MM.1S (cell line): ENCODE measurements at regions not wholly inside any gene's neighbourhood (a gene's known extent, or its start where the extent isn't known, plus 50 kb on each side); places are given as distances from the start of the nearest gene placed in this dataset.
A peak's percentile ranks its signal among the peaks of the same experiment; 100 is the strongest.

Source experiments
- DNase-seq: peaks from one replicate; pipeline ENCODE4 v3.0.0-alpha.2; 2015
- H2AFZ ChIP-seq: fragments of 300-600 bp; sonication (generic); 2 replicates; pipeline ENCODE4 v1.6.0; 2016; ENCODE audit warnings: antibody characterized with exemption, low read length
- H3F3A ChIP-seq: fragments of 300-600 bp; sonication (generic); 2 replicates; pipeline ENCODE4 v1.6.1; 2016; ENCODE audit warnings: mild to moderate bottlenecking, antibody characterized with exemption, low read length, moderate library complexity, mixed read lengths; ENCODE audit not compliant: insufficient read depth
- H3K27ac ChIP-seq: fragments of 300-600 bp; sonication (generic); 2 replicates; pipeline ENCODE4 v1.5.1; 2016; ENCODE audit warnings: mild to moderate bottlenecking, low read length
- H3K27me3 ChIP-seq: fragments of 300-600 bp; sonication (generic); replicated peaks from 2 replicates; pipeline ENCODE4 v1.6.0; 2016; ENCODE audit warnings: low read length; ENCODE audit not compliant: insufficient read depth
- H3K36me3 ChIP-seq: fragments of 300-600 bp; sonication (generic); replicated peaks from 2 replicates; pipeline ENCODE4 v1.6.1; 2016; ENCODE audit warnings: mild to moderate bottlenecking, low read length, mixed read lengths; ENCODE audit not compliant: insufficient read depth
- H3K4me1 ChIP-seq: fragments of 300-600 bp; sonication (generic); 2 replicates; pipeline ENCODE4 v1.6.1; 2016; ENCODE audit warnings: low read length, mixed read lengths
- H3K4me2 ChIP-seq: fragments of 300-600 bp; sonication (generic); 2 replicates; pipeline ENCODE4 v1.6.0; 2016; ENCODE audit warnings: low read depth, low read length
- H3K4me3 ChIP-seq: fragments of 300-600 bp; sonication (generic); 2 replicates; pipeline ENCODE4 v1.5.1; 2016; ENCODE audit warnings: low read length, mixed read lengths
- H3K79me2 ChIP-seq: fragments of 300-600 bp; sonication (generic); 2 replicates; pipeline ENCODE4 v1.6.1; 2016; ENCODE audit warnings: mixed run types, low read length, mixed read lengths
- H3K9ac ChIP-seq: fragments of 300-600 bp; sonication (generic); 2 replicates; pipeline ENCODE4 v1.6.1; 2016; ENCODE audit warnings: low read length, mixed read lengths
- H3K9me2 ChIP-seq: fragments of 300-600 bp; sonication (generic); replicated peaks from 2 replicates; pipeline ENCODE4 v1.6.1; 2016; ENCODE audit warnings: mild to moderate bottlenecking, low read length, mixed read lengths; ENCODE audit not compliant: insufficient read depth
- H3K9me3 ChIP-seq: fragments of 300-600 bp; sonication (generic); replicated peaks from 2 replicates; pipeline ENCODE4 v1.6.1; 2016; ENCODE audit warnings: mild to moderate bottlenecking, low read length, mixed read lengths; ENCODE audit not compliant: insufficient read depth
- H4K20me1 ChIP-seq: fragments of 300-600 bp; sonication (generic); 2 replicates; pipeline ENCODE4 v1.6.1; 2016; ENCODE audit warnings: mild to moderate bottlenecking, low read length, moderate library complexity, mixed read lengths; ENCODE audit not compliant: insufficient read depth
- EZH2 ChIP-seq: fragments of 300-600 bp; sonication (generic); optimal IDR thresholded peaks from 2 replicates; pipeline ENCODE3; 2017; ENCODE audit warnings: low read depth, mild to moderate bottlenecking, antibody characterized with exemption, low read length, mixed read lengths
- EZH2phosphoT487 ChIP-seq: fragments of 300-600 bp; sonication (generic); IDR thresholded peaks from 2 replicates; pipeline ENCODE4 v1.6.1; 2018; ENCODE audit warnings: antibody characterized with exemption, low read length
- TF ChIP-seq, protein P1 (sequence below): fragments of 300-600 bp; sonication (generic); IDR thresholded peaks from 2 replicates; pipeline ENCODE4 v1.5.1; 2016; ENCODE audit warnings: antibody characterized with exemption, low read length, mixed read lengths

DNA sequence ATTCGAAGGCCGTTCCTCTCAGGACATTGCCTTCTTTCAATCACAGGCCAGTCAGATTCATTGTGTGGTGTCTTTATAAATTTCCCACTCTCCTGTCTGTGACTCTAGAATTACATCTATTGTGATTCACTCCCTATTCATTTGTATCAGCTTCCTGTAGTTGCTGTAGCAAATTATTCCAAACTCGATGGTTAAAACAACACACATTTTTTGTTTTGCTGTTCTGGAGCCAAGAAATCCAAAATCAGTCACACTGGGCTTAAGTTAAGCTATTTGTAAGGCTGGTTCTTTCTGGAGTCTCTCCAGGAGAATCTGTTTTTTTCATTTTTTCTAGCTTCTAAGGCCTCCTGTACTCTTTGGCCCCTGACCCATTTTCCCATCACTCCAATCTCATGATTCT, 1487.0 kb upstream of the SLC10A2 start:
- no peak overlapping the region for H3K4me2 ChIP-seq
- no peak for DNase-seq

DNA sequence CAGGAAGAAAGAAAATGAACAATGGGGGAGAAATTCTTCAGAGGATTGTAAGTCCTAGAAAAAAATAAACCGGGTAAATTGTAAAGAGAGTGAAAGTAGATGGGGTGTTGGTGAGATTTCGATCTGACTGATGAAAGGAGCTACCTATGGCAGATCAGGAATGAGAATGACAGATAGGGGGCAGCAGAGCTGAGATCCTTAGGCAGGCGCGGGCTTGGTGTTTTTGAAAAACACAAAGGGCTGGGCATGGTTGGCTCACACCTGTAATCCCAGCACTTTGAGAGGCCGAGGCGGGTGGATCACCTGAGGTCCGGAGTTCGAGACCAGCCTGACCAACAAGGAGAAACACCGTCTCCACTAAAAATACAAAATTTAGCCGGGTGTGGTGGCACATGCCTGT, 1468.6 kb upstream of the SLC10A2 start:
- no peak overlapping the region for H3K4me2 ChIP-seq
- H3K4me3 ChIP-seq = no peak overlapping the region
- no peaks in the 10 kb centered on the region for H3K9me3 ChIP-seq
- no peak for TF ChIP-seq EZH2phosphoT487
- TF ChIP-seq, protein P1, sequence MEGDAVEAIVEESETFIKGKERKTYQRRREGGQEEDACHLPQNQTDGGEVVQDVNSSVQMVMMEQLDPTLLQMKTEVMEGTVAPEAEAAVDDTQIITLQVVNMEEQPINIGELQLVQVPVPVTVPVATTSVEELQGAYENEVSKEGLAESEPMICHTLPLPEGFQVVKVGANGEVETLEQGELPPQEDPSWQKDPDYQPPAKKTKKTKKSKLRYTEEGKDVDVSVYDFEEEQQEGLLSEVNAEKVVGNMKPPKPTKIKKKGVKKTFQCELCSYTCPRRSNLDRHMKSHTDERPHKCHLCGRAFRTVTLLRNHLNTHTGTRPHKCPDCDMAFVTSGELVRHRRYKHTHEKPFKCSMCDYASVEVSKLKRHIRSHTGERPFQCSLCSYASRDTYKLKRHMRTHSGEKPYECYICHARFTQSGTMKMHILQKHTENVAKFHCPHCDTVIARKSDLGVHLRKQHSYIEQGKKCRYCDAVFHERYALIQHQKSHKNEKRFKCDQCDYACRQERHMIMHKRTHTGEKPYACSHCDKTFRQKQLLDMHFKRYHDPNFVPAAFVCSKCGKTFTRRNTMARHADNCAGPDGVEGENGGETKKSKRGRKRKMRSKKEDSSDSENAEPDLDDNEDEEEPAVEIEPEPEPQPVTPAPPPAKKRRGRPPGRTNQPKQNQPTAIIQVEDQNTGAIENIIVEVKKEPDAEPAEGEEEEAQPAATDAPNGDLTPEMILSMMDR = 0 out of 2 replicates have a peak, but pooled peaks have one; percentile 7
- H3F3A ChIP-seq = no peaks in the 10 kb centered on the region
- H3K79me2 ChIP-seq = no peaks in the 10 kb centered on the region
- no peaks in the 10 kb centered on the region for H3K27me3 ChIP-seq
- no peak overlapping the region for H3K9ac ChIP-seq
- no peaks in the 10 kb centered on the region for H3K4me1 ChIP-seq
- no peak overlapping the region for H2AFZ ChIP-seq
- H3K27ac ChIP-seq = no peak overlapping the region
- H3K36me3 ChIP-seq = no peaks in the 10 kb centered on the region
- no peaks in the 10 kb centered on the region for H4K20me1 ChIP-seq
- no peak for DNase-seq
- H3K9me2 ChIP-seq = no peaks in the 10 kb centered on the region

More for the DNA sequence above, 1487.0 kb upstream of the SLC10A2 start:
- no peaks in the 10 kb centered on the region for H3K79me2 ChIP-seq
- H3F3A ChIP-seq = no peaks in the 10 kb centered on the region
- H3K36me3 ChIP-seq = no peaks in the 10 kb centered on the region
- TF ChIP-seq EZH2phosphoT487 (no peak), EZH2 (no peak)
- TF ChIP-seq, protein P1 = no peak
- H3K9me2 ChIP-seq = no peaks in the 10 kb centered on the region
- H2AFZ ChIP-seq = no peak overlapping the region
- no peak overlapping the region for H3K27ac ChIP-seq
- H3K9me3 ChIP-seq = no peaks in the 10 kb centered on the region
- no peak overlapping the region for H3K4me3 ChIP-seq
- H3K27me3 ChIP-seq = no peaks in the 10 kb centered on the region
- no peaks in the 10 kb centered on the region for H3K4me1 ChIP-seq
- no peaks in the 10 kb centered on the region for H4K20me1 ChIP-seq
- no peak overlapping the region for H3K9ac ChIP-seq

DNA sequence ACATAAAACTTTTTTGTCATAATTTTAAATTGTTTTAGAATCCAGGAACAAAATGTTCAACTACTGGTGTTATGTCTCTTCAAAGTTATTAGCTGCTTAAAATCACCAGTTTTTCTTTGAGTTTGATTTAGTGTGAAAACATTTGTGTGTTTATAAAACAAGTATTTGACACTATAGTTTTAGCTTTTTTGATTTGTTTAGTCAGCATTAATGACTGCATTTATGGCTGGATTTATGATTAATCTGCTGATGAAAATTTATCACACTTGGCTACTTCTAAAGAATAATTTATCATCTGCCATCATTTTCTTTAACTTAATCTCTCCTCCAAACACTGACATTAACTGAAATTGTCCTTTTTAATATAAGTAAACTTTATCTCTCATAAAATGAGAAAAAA, 1465.9 kb upstream of the SLC10A2 start:
- no peak for DNase-seq
- Histone ChIP-seq H3K36me3 (no peaks in the 10 kb centered on the region), H4K20me1 (no peaks in the 10 kb centered on the region), H3K4me1 (no peaks in the 10 kb centered on the region), H3K4me2 (no peak overlapping the region), H3K79me2 (no peaks in the 10 kb centered on the region), H3K9me3 (no peaks in the 10 kb centered on the region), H3K27ac (no peak overlapping the region), H3F3A (no peaks in the 10 kb centered on the region), H2AFZ (no peak overlapping the region), H3K4me3 (no peak overlapping the region), H3K27me3 (no peaks in the 10 kb centered on the region), H3K9me2 (no peaks in the 10 kb centered on the region), H3K9ac (no peak overlapping the region)
- TF ChIP-seq EZH2phosphoT487 (no peak), EZH2 (no peak)
- TF ChIP-seq, protein P1 = no peak
